GM23338 (cell line): ENCODE measurements at regions not wholly inside any gene's neighbourhood (a gene's known extent, or its start where the extent isn't known, plus 50 kb on each side); places are given as distances from the start of the nearest gene placed in this dataset.

ENCODE experiments used
- ATAC-seq: fragments of 200-7000 bp; cut with Tn5 transposase; 3 replicates; pipeline ENCODE4 v1.9.1; 2020
- DNase-seq: peaks from one replicate; pipeline ENCODE4 v3.0.0-alpha.2; 2015; ENCODE audit warnings: low spot score
- H2AFZ ChIP-seq: fragments of 200-600 bp; sonication (generic); 2 replicates; pipeline ENCODE4 v1.8.0; 2016; ENCODE audit warnings: antibody characterized with exemption, mild to moderate bottlenecking, moderate library complexity
- H3F3A ChIP-seq: fragments of 200-600 bp; sonication (generic); replicated peaks from 2 replicates; pipeline ENCODE4 v1.8.0; 2017; ENCODE audit warnings: antibody characterized with exemption, mixed run types, low read depth
- H3K27ac ChIP-seq: fragments of 200-600 bp; sonication (generic); 2 replicates; pipeline ENCODE4 v1.6.1; 2016; ENCODE audit warnings: low read depth
- H3K27me3 ChIP-seq: fragments of 200-600 bp; sonication (generic); 2 replicates; pipeline ENCODE4 v1.8.0; 2016; ENCODE audit warnings: mild to moderate bottlenecking, mixed run types, moderate library complexity; ENCODE audit not compliant: insufficient read depth
- H3K36me3 ChIP-seq: fragments of 200-600 bp; sonication (generic); 2 replicates; pipeline ENCODE4 v1.8.0; 2016; ENCODE audit warnings: mild to moderate bottlenecking; ENCODE audit not compliant: insufficient read depth
- H3K4me1 ChIP-seq: fragments of 200-600 bp; sonication (generic); 2 replicates; pipeline ENCODE4 v1.8.0; 2016; ENCODE audit warnings: mild to moderate bottlenecking, moderate library complexity; ENCODE audit not compliant: insufficient read depth
- H3K4me2 ChIP-seq: fragments of 200-600 bp; sonication (generic); 2 replicates; pipeline ENCODE4 v1.7.1; 2017; ENCODE audit warnings: mixed run types
- H3K4me3 ChIP-seq: fragments of 200-600 bp; sonication (generic); 2 replicates; pipeline ENCODE4 v1.6.1; 2016; ENCODE audit warnings: mixed run types
- H3K79me2 ChIP-seq: fragments of 200-600 bp; sonication (generic); replicated peaks from 2 replicates; pipeline ENCODE4 v1.8.0; 2017; ENCODE audit warnings: mild to moderate bottlenecking; ENCODE audit not compliant: insufficient read depth
- H3K9me2 ChIP-seq: fragments of 200-600 bp; sonication (generic); 2 replicates; pipeline ENCODE4 v1.8.0; 2017; ENCODE audit not compliant: insufficient read depth
- H4K20me1 ChIP-seq: fragments of 200-600 bp; sonication (generic); replicated peaks from 2 replicates; pipeline ENCODE4 v1.8.0; 2017; ENCODE audit warnings: mild to moderate bottlenecking; ENCODE audit not compliant: insufficient read depth
- H3K27ac Mint-ChIP-seq: 2 replicates; pipeline ENCODE4 v1.8.0; 2020; ENCODE audit warnings: inconsistent platforms, mild to moderate bottlenecking, moderate library complexity, mixed read lengths
- H3K27me3 Mint-ChIP-seq: 3 replicates; pipeline ENCODE4 v1.8.0; 2022; ENCODE audit warnings: low read depth, mild to moderate bottlenecking, moderate library complexity, mixed read lengths, inconsistent platforms; ENCODE audit not compliant: insufficient read depth, poor library complexity
- H3K36me3 Mint-ChIP-seq: 3 replicates; pipeline ENCODE4 v1.8.0; 2021; ENCODE audit warnings: low read depth, mild to moderate bottlenecking, inconsistent platforms, moderate library complexity, mixed read lengths
- H3K4me1 Mint-ChIP-seq: 3 replicates; pipeline ENCODE4 v1.8.0; 2020; ENCODE audit warnings: mild to moderate bottlenecking, inconsistent platforms, mixed read lengths
- H3K4me3 Mint-ChIP-seq: 3 replicates; pipeline ENCODE4 v1.8.0; 2021; ENCODE audit warnings: moderate library complexity, mild to moderate bottlenecking, inconsistent platforms, mixed read lengths
- H3K9me3 Mint-ChIP-seq: 3 replicates; pipeline ENCODE4 v1.8.0; 2020; ENCODE audit warnings: moderate library complexity, mild to moderate bottlenecking, inconsistent platforms, mixed read lengths
- CREB1 ChIP-seq: fragments of 250-450 bp; sonication (Bioruptor Pico); IDR thresholded peaks from 2 replicates; pipeline ENCODE4 v1.5.0; 2020; ENCODE audit warnings: low read depth, mild to moderate bottlenecking, moderate library complexity
- EZH2 ChIP-seq: fragments of 200-600 bp; sonication (generic); IDR thresholded peaks from one replicate; pipeline ENCODE4 v1.8.0; 2017; ENCODE audit warnings: antibody characterized with exemption, mild to moderate bottlenecking, low read depth; ENCODE audit not compliant: unreplicated experiment
- EZH2phosphoT487 ChIP-seq: fragments of 200-600 bp; sonication (generic); IDR thresholded peaks from one replicate; pipeline ENCODE4 v1.8.1; 2018; ENCODE audit warnings: antibody characterized with exemption; ENCODE audit not compliant: unreplicated experiment
- JUNB ChIP-seq: IDR thresholded peaks from one replicate; pipeline ENCODE4 v1.6.1; 2016; ENCODE audit warnings: antibody characterized with exemption; ENCODE audit not compliant: unreplicated experiment
- NANOG ChIP-seq: IDR thresholded peaks from 2 replicates; pipeline ENCODE4 v1.6.1; 2016; ENCODE audit warnings: antibody characterized with exemption, borderline replicate concordance
- POLR2AphosphoS5 ChIP-seq: IDR thresholded peaks from 2 replicates; pipeline ENCODE4 v1.6.1; 2016; ENCODE audit warnings: antibody characterized with exemption, low read depth
- STAT1 ChIP-seq: IDR thresholded peaks from one replicate; pipeline ENCODE4 v1.6.1; 2016; ENCODE audit warnings: antibody characterized with exemption; ENCODE audit not compliant: unreplicated experiment
- ZNF114 ChIP-seq: fragments of 250-450 bp; sonication (Bioruptor Pico); IDR thresholded peaks from 2 replicates; pipeline ENCODE4 v1.5.0; 2020; ENCODE audit warnings: mild to moderate bottlenecking, moderate library complexity
- ZNF331 ChIP-seq: fragments of 250-450 bp; sonication (Bioruptor Pico); IDR thresholded peaks from 2 replicates; pipeline ENCODE4 v1.5.0; 2020; ENCODE audit warnings: low read depth, mild to moderate bottlenecking, moderate library complexity
- TF ChIP-seq, protein P1 (sequence below): fragments of 250-450 bp; sonication (Bioruptor Pico); IDR thresholded peaks from 2 replicates; pipeline ENCODE4 v1.5.0; 2020; ENCODE audit warnings: mild to moderate bottlenecking, moderate library complexity
- TF ChIP-seq, protein P2 (sequence below): IDR thresholded peaks from one replicate; pipeline ENCODE4 v1.6.1; 2018; ENCODE audit warnings: antibody characterized with exemption; ENCODE audit not compliant: unreplicated experiment
- TF ChIP-seq, protein P3 (sequence below): IDR thresholded peaks from 2 replicates; pipeline ENCODE4 v1.6.1; 2016; ENCODE audit warnings: antibody characterized with exemption
- TF ChIP-seq, protein P4 (sequence below), 2 experiments: fragments of 200-600 bp in 1 of 2; sonication (generic) in 1 of 2; conservative IDR thresholded peaks; 2 replicates each; pipeline versions ENCODE4 v1.5.1 to v1.6.1; 2016 to 2017; ENCODE audit warnings: antibody characterized with exemption in 2 of 2, low read depth in 2 of 2, mild to moderate bottlenecking in 2 of 2, moderate library complexity in 1 of 2

DNA sequence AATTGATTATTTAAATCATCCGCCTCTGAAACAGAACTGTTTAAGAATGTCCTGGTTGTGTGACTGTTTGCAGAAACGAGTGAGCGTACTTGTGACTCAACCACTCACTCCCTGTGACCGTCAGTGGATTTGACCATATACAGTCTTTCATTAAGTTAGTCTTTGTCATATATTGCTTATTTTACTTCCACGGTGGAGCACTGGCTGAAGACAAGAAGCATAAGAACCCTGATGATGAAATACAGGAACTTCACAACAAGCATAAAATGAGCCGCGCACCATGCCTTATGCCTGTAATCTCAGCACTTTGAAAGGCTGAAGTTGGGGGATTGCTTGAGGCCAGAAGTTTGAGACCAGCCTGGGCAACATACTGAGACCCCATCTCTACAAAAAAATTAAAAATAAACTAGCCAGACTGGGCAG, 194.0 kb downstream of the TOMM20 start:
- Mint-ChIP-seq H3K4me3 (no peak overlapping the region), H3K4me1 (peaks cover 5% of the 10 kb centered on the region; the same call in 1 of the 3 replicates), H3K9me3 (no peaks in the 10 kb centered on the region), H3K36me3 (no peaks in the 10 kb centered on the region), H3K27me3 (peaks cover 1% of the 10 kb centered on the region), H3K27ac (no peak overlapping the region; the same call in 1 of the 2 replicates)
- H3K4me3 ChIP-seq, result no peak overlapping the region
- H3K4me2 ChIP-seq, result no peak overlapping the region
- 0 out of 2 replicates have a peak overlapping the region, but pooled peaks have one; percentile 47 for H2AFZ ChIP-seq
- no peaks in the 10 kb centered on the region for H3K27me3 ChIP-seq
- no peaks in the 10 kb centered on the region for H3K79me2 ChIP-seq
- no peaks in the 10 kb centered on the region for H3K36me3 ChIP-seq
- no peak overlapping the region for H3K27ac ChIP-seq
- no peaks in the 10 kb centered on the region for H4K20me1 ChIP-seq
- 0 out of 2 replicates have a peak, but pooled peaks cover 6% of the 10 kb centered on the region for H3K9me2 ChIP-seq
- DNase-seq (no peak), ATAC-seq (no peak)
- H3K4me1 ChIP-seq, result no peaks in the 10 kb centered on the region
- TF ChIP-seq, protein P1, sequence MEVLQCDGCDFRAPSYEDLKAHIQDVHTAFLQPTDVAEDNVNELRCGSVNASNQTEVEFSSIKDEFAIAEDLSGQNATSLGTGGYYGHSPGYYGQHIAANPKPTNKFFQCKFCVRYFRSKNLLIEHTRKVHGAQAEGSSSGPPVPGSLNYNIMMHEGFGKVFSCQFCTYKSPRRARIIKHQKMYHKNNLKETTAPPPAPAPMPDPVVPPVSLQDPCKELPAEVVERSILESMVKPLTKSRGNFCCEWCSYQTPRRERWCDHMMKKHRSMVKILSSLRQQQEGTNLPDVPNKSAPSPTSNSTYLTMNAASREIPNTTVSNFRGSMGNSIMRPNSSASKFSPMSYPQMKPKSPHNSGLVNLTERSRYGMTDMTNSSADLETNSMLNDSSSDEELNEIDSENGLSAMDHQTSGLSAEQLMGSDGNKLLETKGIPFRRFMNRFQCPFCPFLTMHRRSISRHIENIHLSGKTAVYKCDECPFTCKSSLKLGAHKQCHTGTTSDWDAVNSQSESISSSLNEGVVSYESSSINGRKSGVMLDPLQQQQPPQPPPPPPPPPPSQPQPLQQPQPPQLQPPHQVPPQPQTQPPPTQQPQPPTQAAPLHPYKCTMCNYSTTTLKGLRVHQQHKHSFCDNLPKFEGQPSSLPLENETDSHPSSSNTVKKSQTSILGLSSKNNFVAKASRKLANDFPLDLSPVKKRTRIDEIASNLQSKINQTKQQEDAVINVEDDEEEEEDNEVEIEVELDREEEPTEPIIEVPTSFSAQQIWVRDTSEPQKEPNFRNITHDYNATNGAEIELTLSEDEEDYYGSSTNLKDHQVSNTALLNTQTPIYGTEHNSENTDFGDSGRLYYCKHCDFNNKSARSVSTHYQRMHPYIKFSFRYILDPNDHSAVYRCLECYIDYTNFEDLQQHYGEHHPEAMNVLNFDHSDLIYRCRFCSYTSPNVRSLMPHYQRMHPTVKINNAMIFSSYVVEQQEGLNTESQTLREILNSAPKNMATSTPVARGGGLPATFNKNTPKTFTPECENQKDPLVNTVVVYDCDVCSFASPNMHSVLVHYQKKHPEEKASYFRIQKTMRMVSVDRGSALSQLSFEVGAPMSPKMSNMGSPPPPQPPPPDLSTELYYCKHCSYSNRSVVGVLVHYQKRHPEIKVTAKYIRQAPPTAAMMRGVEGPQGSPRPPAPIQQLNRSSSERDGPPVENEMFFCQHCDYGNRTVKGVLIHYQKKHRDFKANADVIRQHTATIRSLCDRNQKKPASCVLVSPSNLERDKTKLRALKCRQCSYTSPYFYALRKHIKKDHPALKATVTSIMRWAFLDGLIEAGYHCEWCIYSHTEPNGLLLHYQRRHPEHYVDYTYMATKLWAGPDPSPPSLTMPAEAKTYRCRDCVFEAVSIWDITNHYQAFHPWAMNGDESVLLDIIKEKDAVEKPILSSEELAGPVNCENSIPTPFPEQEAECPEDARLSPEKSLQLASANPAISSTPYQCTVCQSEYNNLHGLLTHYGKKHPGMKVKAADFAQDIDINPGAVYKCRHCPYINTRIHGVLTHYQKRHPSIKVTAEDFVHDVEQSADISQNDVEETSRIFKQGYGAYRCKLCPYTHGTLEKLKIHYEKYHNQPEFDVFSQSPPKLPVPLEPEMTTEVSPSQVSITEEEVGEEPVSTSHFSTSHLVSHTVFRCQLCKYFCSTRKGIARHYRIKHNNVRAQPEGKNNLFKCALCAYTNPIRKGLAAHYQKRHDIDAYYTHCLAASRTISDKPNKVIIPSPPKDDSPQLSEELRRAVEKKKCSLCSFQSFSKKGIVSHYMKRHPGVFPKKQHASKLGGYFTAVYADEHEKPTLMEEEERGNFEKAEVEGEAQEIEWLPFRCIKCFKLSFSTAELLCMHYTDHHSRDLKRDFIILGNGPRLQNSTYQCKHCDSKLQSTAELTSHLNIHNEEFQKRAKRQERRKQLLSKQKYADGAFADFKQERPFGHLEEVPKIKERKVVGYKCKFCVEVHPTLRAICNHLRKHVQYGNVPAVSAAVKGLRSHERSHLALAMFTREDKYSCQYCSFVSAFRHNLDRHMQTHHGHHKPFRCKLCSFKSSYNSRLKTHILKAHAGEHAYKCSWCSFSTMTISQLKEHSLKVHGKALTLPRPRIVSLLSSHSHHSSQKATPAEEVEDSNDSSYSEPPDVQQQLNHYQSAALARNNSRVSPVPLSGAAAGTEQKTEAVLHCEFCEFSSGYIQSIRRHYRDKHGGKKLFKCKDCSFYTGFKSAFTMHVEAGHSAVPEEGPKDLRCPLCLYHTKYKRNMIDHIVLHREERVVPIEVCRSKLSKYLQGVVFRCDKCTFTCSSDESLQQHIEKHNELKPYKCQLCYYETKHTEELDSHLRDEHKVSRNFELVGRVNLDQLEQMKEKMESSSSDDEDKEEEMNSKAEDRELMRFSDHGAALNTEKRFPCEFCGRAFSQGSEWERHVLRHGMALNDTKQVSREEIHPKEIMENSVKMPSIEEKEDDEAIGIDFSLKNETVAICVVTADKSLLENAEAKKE (CRISPR knock-in tag), result no peak
- TF ChIP-seq ZNF114 (CRISPR knock-in tag) (no peak), STAT1 (no peak), CREB1 (CRISPR knock-in tag) (no peak), NANOG (no peak), POLR2AphosphoS5 (no peak), ZNF331 (CRISPR knock-in tag) (no peak), JUNB (no peak), EZH2phosphoT487 (no peak), EZH2 (no peak)
- TF ChIP-seq, protein P2, sequence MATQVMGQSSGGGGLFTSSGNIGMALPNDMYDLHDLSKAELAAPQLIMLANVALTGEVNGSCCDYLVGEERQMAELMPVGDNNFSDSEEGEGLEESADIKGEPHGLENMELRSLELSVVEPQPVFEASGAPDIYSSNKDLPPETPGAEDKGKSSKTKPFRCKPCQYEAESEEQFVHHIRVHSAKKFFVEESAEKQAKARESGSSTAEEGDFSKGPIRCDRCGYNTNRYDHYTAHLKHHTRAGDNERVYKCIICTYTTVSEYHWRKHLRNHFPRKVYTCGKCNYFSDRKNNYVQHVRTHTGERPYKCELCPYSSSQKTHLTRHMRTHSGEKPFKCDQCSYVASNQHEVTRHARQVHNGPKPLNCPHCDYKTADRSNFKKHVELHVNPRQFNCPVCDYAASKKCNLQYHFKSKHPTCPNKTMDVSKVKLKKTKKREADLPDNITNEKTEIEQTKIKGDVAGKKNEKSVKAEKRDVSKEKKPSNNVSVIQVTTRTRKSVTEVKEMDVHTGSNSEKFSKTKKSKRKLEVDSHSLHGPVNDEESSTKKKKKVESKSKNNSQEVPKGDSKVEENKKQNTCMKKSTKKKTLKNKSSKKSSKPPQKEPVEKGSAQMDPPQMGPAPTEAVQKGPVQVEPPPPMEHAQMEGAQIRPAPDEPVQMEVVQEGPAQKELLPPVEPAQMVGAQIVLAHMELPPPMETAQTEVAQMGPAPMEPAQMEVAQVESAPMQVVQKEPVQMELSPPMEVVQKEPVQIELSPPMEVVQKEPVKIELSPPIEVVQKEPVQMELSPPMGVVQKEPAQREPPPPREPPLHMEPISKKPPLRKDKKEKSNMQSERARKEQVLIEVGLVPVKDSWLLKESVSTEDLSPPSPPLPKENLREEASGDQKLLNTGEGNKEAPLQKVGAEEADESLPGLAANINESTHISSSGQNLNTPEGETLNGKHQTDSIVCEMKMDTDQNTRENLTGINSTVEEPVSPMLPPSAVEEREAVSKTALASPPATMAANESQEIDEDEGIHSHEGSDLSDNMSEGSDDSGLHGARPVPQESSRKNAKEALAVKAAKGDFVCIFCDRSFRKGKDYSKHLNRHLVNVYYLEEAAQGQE, result no peak
- TF ChIP-seq, protein P3, sequence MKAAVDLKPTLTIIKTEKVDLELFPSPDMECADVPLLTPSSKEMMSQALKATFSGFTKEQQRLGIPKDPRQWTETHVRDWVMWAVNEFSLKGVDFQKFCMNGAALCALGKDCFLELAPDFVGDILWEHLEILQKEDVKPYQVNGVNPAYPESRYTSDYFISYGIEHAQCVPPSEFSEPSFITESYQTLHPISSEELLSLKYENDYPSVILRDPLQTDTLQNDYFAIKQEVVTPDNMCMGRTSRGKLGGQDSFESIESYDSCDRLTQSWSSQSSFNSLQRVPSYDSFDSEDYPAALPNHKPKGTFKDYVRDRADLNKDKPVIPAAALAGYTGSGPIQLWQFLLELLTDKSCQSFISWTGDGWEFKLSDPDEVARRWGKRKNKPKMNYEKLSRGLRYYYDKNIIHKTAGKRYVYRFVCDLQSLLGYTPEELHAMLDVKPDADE, result no peak
- TF ChIP-seq, protein P4, sequence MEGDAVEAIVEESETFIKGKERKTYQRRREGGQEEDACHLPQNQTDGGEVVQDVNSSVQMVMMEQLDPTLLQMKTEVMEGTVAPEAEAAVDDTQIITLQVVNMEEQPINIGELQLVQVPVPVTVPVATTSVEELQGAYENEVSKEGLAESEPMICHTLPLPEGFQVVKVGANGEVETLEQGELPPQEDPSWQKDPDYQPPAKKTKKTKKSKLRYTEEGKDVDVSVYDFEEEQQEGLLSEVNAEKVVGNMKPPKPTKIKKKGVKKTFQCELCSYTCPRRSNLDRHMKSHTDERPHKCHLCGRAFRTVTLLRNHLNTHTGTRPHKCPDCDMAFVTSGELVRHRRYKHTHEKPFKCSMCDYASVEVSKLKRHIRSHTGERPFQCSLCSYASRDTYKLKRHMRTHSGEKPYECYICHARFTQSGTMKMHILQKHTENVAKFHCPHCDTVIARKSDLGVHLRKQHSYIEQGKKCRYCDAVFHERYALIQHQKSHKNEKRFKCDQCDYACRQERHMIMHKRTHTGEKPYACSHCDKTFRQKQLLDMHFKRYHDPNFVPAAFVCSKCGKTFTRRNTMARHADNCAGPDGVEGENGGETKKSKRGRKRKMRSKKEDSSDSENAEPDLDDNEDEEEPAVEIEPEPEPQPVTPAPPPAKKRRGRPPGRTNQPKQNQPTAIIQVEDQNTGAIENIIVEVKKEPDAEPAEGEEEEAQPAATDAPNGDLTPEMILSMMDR (conservative IDR thresholded peaks at IDR 0.05; ENCODE audit: low read depth in 2 of 2), result no peak
- no peaks in the 10 kb centered on the region for H3F3A ChIP-seq
